Sigmoid colon (tissue), 6 donors: ENCODE measurements at regions not wholly inside any gene's neighbourhood (a gene's known extent, or its start where the extent isn't known, plus 50 kb on each side); places are given as distances from the start of the nearest gene placed in this dataset.

Experiments used
- DNase-seq: peaks from one replicate; pipeline ENCODE4 v3.0.0-alpha.2; 2019
- H3K27ac ChIP-seq, 4 donors: fragments of 200-600 bp; sonication (generic); one replicate each; pipeline ENCODE4 v1.5.1; 2016 to 2019; ENCODE audit warnings: mild to moderate bottlenecking in 1 of 4
- H3K27me3 ChIP-seq, 3 donors: fragments of 200-600 bp; sonication (generic); one replicate each; pipeline ENCODE4 v1.5.1; 2019; ENCODE audit warnings: mild to moderate bottlenecking in 1 of 3
- H3K36me3 ChIP-seq, 4 donors: fragments of 200-600 bp; sonication (generic); one replicate each; pipeline ENCODE4 v1.5.1; 2016 to 2019
- H3K4me1 ChIP-seq, 4 donors: fragments of 200-600 bp; sonication (generic); one replicate each; pipeline ENCODE4 v1.5.1; 2017 to 2019
- H3K4me3 ChIP-seq, 4 donors: fragments of 200-600 bp; sonication (generic); one replicate each; pipeline ENCODE4 v1.5.1; 2017 to 2019; ENCODE audit warnings: mild to moderate bottlenecking in 2 of 4, moderate library complexity in 1 of 4
- H3K9me3 ChIP-seq, 4 donors: fragments of 200-600 bp in 3 of 4; sonication (generic) in 3 of 4; one replicate each; pipeline versions ENCODE4 v1.5.1 to v1.6.1; 2013 to 2019
- CTCF ChIP-seq, 4 experiments: fragments of 450-650 bp in 3 of 4; fragments of 200-600 bp in 1 of 4; IDR thresholded peaks; one replicate each; pipeline ENCODE4 v1.5.1; 2016 to 2019; ENCODE audit warnings: antibody characterized with exemption in 4 of 4, mild to moderate bottlenecking in 3 of 4, moderate library complexity in 2 of 4
- EP300 ChIP-seq, 4 donors: sonication (generic); formaldehyde crosslinking; IDR thresholded peaks; one replicate each; pipeline ENCODE4 v1.6.1; 2017; ENCODE audit warnings: antibody characterized with exemption in 4 of 4
- POLR2A ChIP-seq, 2 donors: fragments of 450-650 bp; IDR thresholded peaks; one replicate each; pipeline ENCODE4 v1.6.1; 2016; ENCODE audit warnings: antibody characterized with exemption in 2 of 2, mild to moderate bottlenecking in 2 of 2, moderate library complexity in 2 of 2
- POLR2AphosphoS5 ChIP-seq, 4 donors: sonication (generic); formaldehyde crosslinking; IDR thresholded peaks; one replicate each; pipeline ENCODE4 v1.6.1; 2017; ENCODE audit warnings: antibody characterized with exemption in 4 of 4
- WGBS, 2 donors: extraction: QIAGEN DNeasy Blood & Tissue Kit; methylation state at CpG; one replicate each; pipeline ENCODE4 v1.1.7; 2013; 5-methylcytosine and 5-hydroxymethylcytosine counted together
- intact Hi-C: fragments of 100-400 bp; cut with DNase I; formaldehyde crosslinking; loops from one replicate; pipeline ENCODE4 v1.15.1; 2023
- donor health status: healthy with polysubstance abuse.
- donor health status: healthy.

GRCh38 chr1:163870666-163871065, 548.9 kb downstream of the NUF2 start:
- no peak for DNase-seq
- Histone ChIP-seq H3K4me3 (no peak overlapping the region), H3K9me3 (no peaks in the 10 kb centered on the region), H3K27ac (no peak overlapping the region), H3K36me3 (no peaks in the 10 kb centered on the region), H3K4me1 (no peaks in the 10 kb centered on the region), H3K27me3 (no peaks in the 10 kb centered on the region)
- no peak for TF ChIP-seq EP300 (IDR thresholded peaks at IDR 0.05)
- TF ChIP-seq POLR2A (IDR thresholded peaks at IDR 0.05): no peak
- no peak for TF ChIP-seq CTCF (IDR thresholded peaks at IDR 0.05)
- TF ChIP-seq POLR2AphosphoS5 (IDR thresholded peaks at IDR 0.05): no peak
- intact Hi-C loops: no loop called here
- 45 to 71% methylated on average over 2 of the region's 2 CpGs for WGBS, 2 donors

GRCh38 chr1:163872067-163872466, 550.3 kb downstream of the NUF2 start:
- H3K27ac ChIP-seq: peak overlapping the region in 1 of 4 donors; percentile 15
- WGBS, 2 donors: 69 to 76% methylated on average over 4 of the region's 4 CpGs
- H3K36me3 ChIP-seq: no peaks in the 10 kb centered on the region
- DNase-seq: no peak
- no peak overlapping the region for H3K4me3 ChIP-seq
- TF ChIP-seq CTCF (IDR thresholded peaks at IDR 0.05): no peak
- TF ChIP-seq POLR2A (IDR thresholded peaks at IDR 0.05): no peak
- TF ChIP-seq EP300 (IDR thresholded peaks at IDR 0.05): no peak
- peak in 2 of 4 donors; percentile 7 to 18 for TF ChIP-seq POLR2AphosphoS5 (IDR thresholded peaks at IDR 0.05)
- H3K27me3 ChIP-seq: no peaks in the 10 kb centered on the region
- intact Hi-C loops: no loop called here
- no peaks in the 10 kb centered on the region for H3K9me3 ChIP-seq
- H3K4me1 ChIP-seq: no peaks in the 10 kb centered on the region

GRCh38 chr1:163874070-163874469, 552.3 kb downstream of the NUF2 start:
- intact Hi-C loops: no loop called here

GRCh38 chr1:163875200-163875926, 553.6 kb downstream of the NUF2 start:
- intact Hi-C loops: no loop called here
- no peaks in the 10 kb centered on the region for H3K4me1 ChIP-seq
- no peaks in the 10 kb centered on the region for H3K36me3 ChIP-seq
- H3K9me3 ChIP-seq: no peaks in the 10 kb centered on the region
- no peaks in the 10 kb centered on the region for H3K27me3 ChIP-seq
- peak overlapping the region; percentile 47 to 71 (median 51) for H3K27ac ChIP-seq
- no peak overlapping the region for H3K4me3 ChIP-seq
- TF ChIP-seq POLR2AphosphoS5 (IDR thresholded peaks at IDR 0.05): peak in 1 of 4 donors; percentile 27
- no peak for TF ChIP-seq EP300 (IDR thresholded peaks at IDR 0.05)
- TF ChIP-seq POLR2A (IDR thresholded peaks at IDR 0.05): no peak
- DNase-seq: peak; percentile 79
- 71 to 76% methylated on average over 10 of the region's 10 CpGs for WGBS, 2 donors

More at GRCh38 chr1:163874070-163874469, 552.3 kb downstream of the NUF2 start:
- no peak for TF ChIP-seq POLR2A (IDR thresholded peaks at IDR 0.05)
- TF ChIP-seq POLR2AphosphoS5 (IDR thresholded peaks at IDR 0.05): no peak
- no peak for TF ChIP-seq CTCF (IDR thresholded peaks at IDR 0.05)
- TF ChIP-seq EP300 (IDR thresholded peaks at IDR 0.05): no peak
- Histone ChIP-seq H3K27ac (no peak overlapping the region), H3K4me3 (no peak overlapping the region), H3K9me3 (no peaks in the 10 kb centered on the region), H3K27me3 (no peaks in the 10 kb centered on the region), H3K36me3 (no peaks in the 10 kb centered on the region), H3K4me1 (no peaks in the 10 kb centered on the region)
- 38 to 82% methylated on average over 1 of the region's 1 CpG for WGBS, 2 donors
- no peak for DNase-seq

- Histone ChIP-seq H3K4me3 (no peak overlapping the region), H3K27ac (peak overlapping the region in 3 of 4 donors; percentile 47 to 71 (median 53)), H3K27me3 (no peaks in the 10 kb centered on the region), H3K36me3 (no peaks in the 10 kb centered on the region), H3K4me1 (no peaks in the 10 kb centered on the region), H3K9me3 (no peaks in the 10 kb centered on the region)
- WGBS, 2 donors: 34 to 64% methylated on average over 6 of the region's 6 CpGs
- DNase-seq: no peak
- no peak for TF ChIP-seq POLR2AphosphoS5 (IDR thresholded peaks at IDR 0.05)
- TF ChIP-seq POLR2A (IDR thresholded peaks at IDR 0.05): no peak
- no peak for TF ChIP-seq CTCF (IDR thresholded peaks at IDR 0.05)
- no peak for TF ChIP-seq EP300 (IDR thresholded peaks at IDR 0.05)
- intact Hi-C loops: no loop called here
These were observed 554.2 kb downstream of the NUF2 start for GRCh38 chr1:163875927-163876320.
